ENCODE measurements at regions not wholly inside any gene's neighbourhood (a gene's known extent, or its start where the extent isn't known, plus 50 kb on each side); places are given as distances from the start of the nearest gene placed in this dataset.
"Not testable (repeated sequence)": the region's sequence is repeated elsewhere in the genome, so short reads cannot be mapped to it uniquely, and the experiment has no call there.

GRCh38 chr16:29258946-29259634, 147.4 kb downstream of the NPIPB11 start:
- not testable (repeated sequence) for DNase-seq (ENCODE audit: low read depth)

- not testable (repeated sequence) for DNase-seq (ENCODE audit: low read depth)
Observed at GRCh38 chr16:29257419-29258336, 148.8 kb downstream of the NPIPB11 start.

GRCh38 chr16:29256501-29256981, 150.0 kb downstream of the NPIPB11 start:
- no peak for DNase-seq (ENCODE audit: low read depth)

GRCh38 chr16:29255957-29256356, 150.6 kb downstream of the NPIPB11 start:
- not testable (repeated sequence) for DNase-seq (ENCODE audit: low read depth)

- not testable (repeated sequence) for DNase-seq (ENCODE audit: low read depth)
Observed at GRCh38 chr16:29255496-29255796, 151.1 kb downstream of the NPIPB11 start.

GRCh38 chr16:29254676-29255495, 151.6 kb downstream of the NPIPB11 start:
- DNase-seq (ENCODE audit: low read depth) = no peak

- DNase-seq (ENCODE audit: low read depth) = not testable (repeated sequence)
Observed at GRCh38 chr16:29253716-29254590, 152.6 kb downstream of the NPIPB11 start.

- DNase-seq (ENCODE audit: low read depth) = not testable (repeated sequence)
Observed at GRCh38 chr16:29253066-29253590, 153.4 kb downstream of the NPIPB11 start.

GRCh38 chr16:29252311-29252710, 154.2 kb downstream of the NPIPB11 start:
- not testable (repeated sequence) for DNase-seq (ENCODE audit: low read depth)

- DNase-seq (ENCODE audit: low read depth) = not testable (repeated sequence)
Observed at GRCh38 chr16:29251571-29252011, 154.9 kb downstream of the NPIPB11 start.

GRCh38 chr16:29250923-29251434, 155.5 kb downstream of the NPIPB11 start:
- not testable (repeated sequence) for DNase-seq (ENCODE audit: low read depth)

- DNase-seq (ENCODE audit: low read depth) = not testable (repeated sequence)
Observed at GRCh38 chr16:29250469-29250868, 156.0 kb downstream of the NPIPB11 start.

GRCh38 chr16:29248940-29249318, 157.6 kb downstream of the NPIPB11 start:
- DNase-seq (ENCODE audit: low read depth) = not testable (repeated sequence)

GRCh38 chr16:29248306-29248939, 158.1 kb downstream of the NPIPB11 start:
- not testable (repeated sequence) for DNase-seq (ENCODE audit: low read depth)

GRCh38 chr16:29246091-29246490, 160.4 kb downstream of the NPIPB11 start:
- not testable (repeated sequence) for DNase-seq (ENCODE audit: low read depth)

- DNase-seq (ENCODE audit: low read depth) = no peak
Observed at GRCh38 chr16:29237971-29238370, 168.5 kb downstream of the NPIPB11 start.

- not testable (repeated sequence) for DNase-seq (ENCODE audit: low read depth)
Observed at GRCh38 chr16:29237495-29237894, 169.0 kb downstream of the NPIPB11 start.

- DNase-seq (ENCODE audit: low read depth) = not testable (repeated sequence)
Observed at GRCh38 chr16:29237023-29237422, 169.5 kb downstream of the NPIPB11 start.

GRCh38 chr16:29235836-29236370, 170.6 kb downstream of the NPIPB11 start:
- not testable (repeated sequence) for DNase-seq (ENCODE audit: low read depth)

Data from non-pigmented ciliary epithelial cell (primary cell).